Neuronal stem cell (in vitro differentiated cells): ENCODE measurements at regions not wholly inside any gene's neighbourhood (a gene's known extent, or its start where the extent isn't known, plus 50 kb on each side); places are given as distances from the start of the nearest gene placed in this dataset.
"Not testable (repeated sequence)": the region's sequence is repeated elsewhere in the genome, so short reads cannot be mapped to it uniquely, and the experiment has no call there.

Experiments used
- DNase-seq: peaks from one replicate; pipeline ENCODE4 v3.0.0-alpha.2; 2013; ENCODE audit warnings: low spot score
- H2AFZ ChIP-seq: one replicate; pipeline ENCODE4 v1.6.1; 2013; ENCODE audit warnings: mild to moderate bottlenecking, low read length, inconsistent platforms
- H2AK5ac ChIP-seq: 2 replicates; pipeline ENCODE4 v1.6.1; 2013; ENCODE audit warnings: low read depth, mild to moderate bottlenecking, inconsistent platforms, low read length, moderate library complexity, mixed read lengths
- H2BK120ac ChIP-seq: 2 replicates; pipeline ENCODE4 v1.6.1; 2013; ENCODE audit warnings: low read depth, mild to moderate bottlenecking, inconsistent platforms, low read length, moderate library complexity, mixed read lengths
- H2BK12ac ChIP-seq: one replicate; pipeline ENCODE4 v1.6.1; 2013; ENCODE audit warnings: low read length, inconsistent platforms
- H2BK15ac ChIP-seq: 2 replicates; pipeline ENCODE4 v1.6.1; 2013; ENCODE audit warnings: mild to moderate bottlenecking, low read length, inconsistent platforms, mixed read lengths
- H2BK5ac ChIP-seq: one replicate; pipeline ENCODE4 v1.6.1; 2013; ENCODE audit warnings: inconsistent platforms, mild to moderate bottlenecking, low read length, moderate library complexity
- H3K14ac ChIP-seq: one replicate; pipeline ENCODE4 v1.6.1; 2013; ENCODE audit warnings: low read length, inconsistent platforms
- H3K18ac ChIP-seq: 2 replicates; pipeline ENCODE4 v1.6.1; 2013; ENCODE audit warnings: low read length, inconsistent platforms
- H3K23ac ChIP-seq: 2 replicates; pipeline ENCODE4 v1.6.1; 2013; ENCODE audit warnings: low read depth, mild to moderate bottlenecking, mixed read lengths, low read length, inconsistent platforms; ENCODE audit not compliant: poor library complexity
- H3K27ac ChIP-seq: replicated peaks from 3 replicates; pipeline ENCODE4 v1.5.1; 2013; ENCODE audit warnings: low read length, inconsistent platforms
- H3K27me3 ChIP-seq, 3 experiments: 2 replicates each; pipeline ENCODE4 v1.6.1; 2013; ENCODE audit warnings: low read length in 3 of 3, mild to moderate bottlenecking in 2 of 3, inconsistent platforms in 1 of 3, low read depth in 1 of 3, mixed read lengths in 1 of 3, moderate library complexity in 1 of 3; ENCODE audit not compliant: control insufficient read depth in 3 of 3, insufficient read depth in 3 of 3
- H3K36me3 ChIP-seq, 2 donors: replicated peaks in 1 of 2; 2 replicates each; pipeline ENCODE4 v1.6.1; 2013; ENCODE audit warnings: low read length in 2 of 2; ENCODE audit not compliant: control insufficient read depth in 2 of 2, insufficient read depth in 2 of 2
- H3K4ac ChIP-seq: 2 replicates; pipeline ENCODE4 v1.6.1; 2013; ENCODE audit warnings: inconsistent platforms, mild to moderate bottlenecking, low read length, moderate library complexity
- H3K4me1 ChIP-seq, 2 donors: 1 replicate in 1 of 2; 2 replicates in 1 of 2; pipeline ENCODE4 v1.6.1; 2013; ENCODE audit warnings: low read length in 2 of 2, low read depth in 1 of 2; ENCODE audit not compliant: control insufficient read depth in 2 of 2, insufficient read depth in 1 of 2
- H3K4me2 ChIP-seq: one replicate; pipeline ENCODE4 v1.6.1; 2013; ENCODE audit warnings: mild to moderate bottlenecking, low read length, inconsistent platforms; ENCODE audit not compliant: insufficient read depth, poor library complexity, severe bottlenecking
- H3K4me3 ChIP-seq, 2 donors: 2 replicates each; pipeline ENCODE4 v1.5.1; 2013; ENCODE audit warnings: low read length in 2 of 2, mild to moderate bottlenecking in 2 of 2, inconsistent platforms in 1 of 2, moderate library complexity in 1 of 2
- H3K79me1 ChIP-seq: one replicate; pipeline ENCODE4 v1.6.1; 2013; ENCODE audit warnings: low read depth, mild to moderate bottlenecking, inconsistent platforms, low read length, moderate library complexity
- H3K9ac ChIP-seq: one replicate; pipeline ENCODE4 v1.6.1; 2013; ENCODE audit warnings: mild to moderate bottlenecking, low read depth, low read length, inconsistent platforms; ENCODE audit not compliant: poor library complexity
- H3K9me3 ChIP-seq, 2 donors: replicated peaks in 1 of 2; 2 replicates each; pipeline versions ENCODE3 to v1.6.1; 2013; ENCODE audit warnings: low read length in 2 of 2, mild to moderate bottlenecking in 2 of 2, inconsistent platforms in 1 of 2, low read depth in 1 of 2, mixed read lengths in 1 of 2, moderate library complexity in 1 of 2; ENCODE audit not compliant: control insufficient read depth in 2 of 2, insufficient read depth in 1 of 2
- H4K8ac ChIP-seq: one replicate; pipeline ENCODE4 v1.6.1; 2013; ENCODE audit warnings: low read depth, mild to moderate bottlenecking, inconsistent platforms, low read length, moderate library complexity
- H4K91ac ChIP-seq: one replicate; pipeline ENCODE4 v1.6.1; 2013; ENCODE audit warnings: low read length, low read depth, mild to moderate bottlenecking, inconsistent platforms; ENCODE audit not compliant: poor library complexity
- WGBS, 2 donors: extraction: QIAGEN DNeasy Blood & Tissue Kit; methylation state at CpG; one replicate each; pipeline ENCODE4 v1.1.7; 2013; ENCODE audit warnings: missing lambda C conversion rate in 2 of 2, mixed read lengths in 1 of 2; ENCODE audit not compliant: insufficient read length in 2 of 2, insufficient replicate concordance in 1 of 2; ENCODE audit errors: extremely low coverage in 2 of 2; 5-methylcytosine and 5-hydroxymethylcytosine counted together

- H3K79me1 ChIP-seq: no peaks in the 10 kb centered on the region
- H2BK5ac ChIP-seq: no peak overlapping the region
- no peak overlapping the region for H2AK5ac ChIP-seq
- H3K9ac ChIP-seq: no peak overlapping the region
- H3K4me1 ChIP-seq: peaks cover 0 to 9% of the 10 kb centered on the region in 2 donors
- no peak overlapping the region for H3K18ac ChIP-seq
- H3K27ac ChIP-seq: no peak overlapping the region
- H4K91ac ChIP-seq: no peak overlapping the region
- no peak overlapping the region for H2AFZ ChIP-seq
- no peak overlapping the region for H3K23ac ChIP-seq
- no peak overlapping the region for H2BK120ac ChIP-seq
- no peak for DNase-seq
- H2BK15ac ChIP-seq: no peak overlapping the region
- no peaks in the 10 kb centered on the region for H3K27me3 ChIP-seq
- no peak overlapping the region for H2BK12ac ChIP-seq
- H3K4me3 ChIP-seq: no peak overlapping the region
- no peak overlapping the region for H4K8ac ChIP-seq
- H3K36me3 ChIP-seq: no peaks in the 10 kb centered on the region
- no peak overlapping the region for H3K14ac ChIP-seq
- no CpG with 5 or more reads among the region's 9 CpGs for WGBS, 2 donors
- H3K4ac ChIP-seq: no peak overlapping the region
- H3K4me2 ChIP-seq: no peak overlapping the region
- peaks cover 0 to 3% of the 10 kb centered on the region in 2 donors for H3K9me3 ChIP-seq
These were observed 59.3 kb upstream of the AKAP12 start for GRCh38 chr6:151180330-151181048.

- no peak overlapping the region for H2BK5ac ChIP-seq
- H3K79me1 ChIP-seq: no peaks in the 10 kb centered on the region
- peaks cover 0 to 3% of the 10 kb centered on the region in 2 donors for H3K9me3 ChIP-seq
- H3K4me1 ChIP-seq: peaks cover 0 to 7% of the 10 kb centered on the region in 2 donors
- WGBS, 2 donors: no CpG with 5 or more reads among the region's 2 CpGs
- H3K4me2 ChIP-seq: no peak overlapping the region
- H3K23ac ChIP-seq: no peak overlapping the region
- no peak overlapping the region for H3K9ac ChIP-seq
- H3K4ac ChIP-seq: no peak overlapping the region
- H4K91ac ChIP-seq: no peak overlapping the region
- no peaks in the 10 kb centered on the region for H3K36me3 ChIP-seq
- H3K18ac ChIP-seq: no peak overlapping the region
- no peak overlapping the region for H2BK12ac ChIP-seq
- no peak overlapping the region for H2BK15ac ChIP-seq
- no peak for DNase-seq
- H3K27ac ChIP-seq: no peak overlapping the region
- no peak overlapping the region for H4K8ac ChIP-seq
- H2AFZ ChIP-seq: no peak overlapping the region
- no peak overlapping the region for H3K14ac ChIP-seq
- H3K27me3 ChIP-seq: no peaks in the 10 kb centered on the region
- H3K4me3 ChIP-seq: no peak overlapping the region
- no peak overlapping the region for H2AK5ac ChIP-seq
- H2BK120ac ChIP-seq: no peak overlapping the region
These were observed 57.9 kb upstream of the AKAP12 start for GRCh38 chr6:151181706-151182363.

GRCh38 chr6:151182958-151183357 lies 56.8 kb upstream of the AKAP12 start:
- H3K4me1 ChIP-seq, H2BK15ac ChIP-seq: not testable (repeated sequence)

GRCh38 chr6:151185148-151185547 lies 54.6 kb upstream of the AKAP12 start:
- H4K91ac ChIP-seq: no peak overlapping the region
- H3K18ac ChIP-seq: no peak overlapping the region
- H3K4me3 ChIP-seq: no peak overlapping the region
- H3K27ac ChIP-seq: no peak overlapping the region
- no peak overlapping the region for H2BK12ac ChIP-seq
- no peak overlapping the region for H2BK15ac ChIP-seq
- H2BK5ac ChIP-seq: no peak overlapping the region
- no CpG with 5 or more reads among the region's 3 CpGs for whole genome bisulfite sequencing, 2 donors
- H3K4me1 ChIP-seq: peaks cover 0 to 7% of the 10 kb centered on the region in 2 donors
- H3K23ac ChIP-seq: no peak overlapping the region
- DNase-seq: no peak
- no peak overlapping the region for H2AK5ac ChIP-seq
- no peak overlapping the region for H3K4me2 ChIP-seq
- peaks cover 0 to 3% of the 10 kb centered on the region in 2 donors for H3K9me3 ChIP-seq
- H3K79me1 ChIP-seq: no peaks in the 10 kb centered on the region
- H3K4ac ChIP-seq: no peak overlapping the region
- H2AFZ ChIP-seq: no peak overlapping the region
- no peaks in the 10 kb centered on the region for H3K27me3 ChIP-seq
- H3K9ac ChIP-seq: no peak overlapping the region
- H2BK120ac ChIP-seq: no peak overlapping the region
- no peaks in the 10 kb centered on the region for H3K36me3 ChIP-seq
- H4K8ac ChIP-seq: no peak overlapping the region
- H3K14ac ChIP-seq: no peak overlapping the region

More at GRCh38 chr6:151182958-151183357, 56.8 kb upstream of the AKAP12 start:
- H3K18ac ChIP-seq, H3K27me3 ChIP-seq, H3K9ac ChIP-seq, H2BK12ac ChIP-seq, DNase-seq, H2AK5ac ChIP-seq, H3K36me3 ChIP-seq, H3K79me1 ChIP-seq, H4K8ac ChIP-seq, H4K91ac ChIP-seq, H3K27ac ChIP-seq, H3K4me2 ChIP-seq, H2BK5ac ChIP-seq, H3K23ac ChIP-seq, H3K9me3 ChIP-seq, H2AFZ ChIP-seq, H3K14ac ChIP-seq, H2BK120ac ChIP-seq, H3K4ac ChIP-seq, H3K4me3 ChIP-seq: not testable (repeated sequence)
- no CpG with 5 or more reads among the region's 6 CpGs for WGBS, 2 donors
